OCI-LY3 (cell line): ENCODE measurements at regions not wholly inside any gene's neighbourhood (a gene's known extent, or its start where the extent isn't known, plus 50 kb on each side); places are given as distances from the start of the nearest gene placed in this dataset.

ENCODE experiments used
- CTCF ChIP-seq: fragments of 200-600, 300-600 bp; sonication (generic); IDR thresholded peaks from 2 replicates; pipeline ENCODE4 v1.5.1; 2014; ENCODE audit warnings: antibody characterized with exemption, low read length, low read depth
- EZH2phosphoT487 ChIP-seq: fragments of 200-600 bp; shearing (Covaris generic); IDR thresholded peaks from 2 replicates; pipeline ENCODE4 v1.6.1; 2018; ENCODE audit warnings: antibody characterized with exemption, mixed run types, low read depth

GRCh38 chr2:144708626-144709025 lies 188.7 kb upstream of the ZEB2 start:
- TF ChIP-seq CTCF (no peak), EZH2phosphoT487 (no peak)
